Germinal center (tissue), 1 donor: ENCODE measurements at regions not wholly inside any gene's neighbourhood (a gene's known extent, or its start where the extent isn't known, plus 50 kb on each side); places are given as distances from the start of the nearest gene placed in this dataset.

Experiments
- DNase-seq: peaks from one replicate; pipeline ENCODE4 v3.0.0; 2012; ENCODE audit warnings: mixed read lengths, low spot score

- no peak for DNase-seq
Observed at GRCh38 chr9:32304495-32304894, 79.9 kb upstream of the ACO1 start.

GRCh38 chr9:32306006-32306405 is 78.4 kb upstream of the ACO1 start:
- no peak for DNase-seq

GRCh38 chr9:32319312-32319929 is 65.0 kb upstream of the ACO1 start:
- no peak for DNase-seq

- DNase-seq: no peak
Observed at GRCh38 chr9:32322622-32323021, 61.8 kb upstream of the ACO1 start.

DNA sequence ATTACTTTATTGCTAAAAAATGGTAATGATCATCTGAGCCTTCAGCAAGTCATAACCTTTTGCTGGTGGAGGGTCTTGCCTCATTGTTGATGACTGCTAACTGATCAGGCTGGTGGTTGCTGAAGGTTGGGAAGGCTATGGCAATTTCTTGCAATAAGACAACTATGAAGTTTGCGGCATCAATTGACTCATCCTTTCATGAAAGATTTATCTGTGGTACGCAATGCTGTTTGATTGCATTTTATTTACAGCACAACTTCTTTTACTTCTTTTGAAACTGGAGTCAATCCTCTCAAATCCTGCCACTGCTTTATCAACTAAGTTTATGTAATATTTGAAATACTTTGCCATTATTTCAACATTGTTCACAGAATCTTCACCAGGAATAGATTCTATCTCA is 58.3 kb upstream of the ACO1 start:
- no peak for DNase-seq

- DNase-seq: no peak
Observed at GRCh38 chr9:32331240-32331639, 53.2 kb upstream of the ACO1 start.

GRCh38 chr9:32334112-32334511 is 50.3 kb upstream of the ACO1 start:
- no peak for DNase-seq
